ENCODE measurements at regions not wholly inside any gene's neighbourhood (a gene's known extent, or its start where the extent isn't known, plus 50 kb on each side); places are given as distances from the start of the nearest gene placed in this dataset.

DNA sequence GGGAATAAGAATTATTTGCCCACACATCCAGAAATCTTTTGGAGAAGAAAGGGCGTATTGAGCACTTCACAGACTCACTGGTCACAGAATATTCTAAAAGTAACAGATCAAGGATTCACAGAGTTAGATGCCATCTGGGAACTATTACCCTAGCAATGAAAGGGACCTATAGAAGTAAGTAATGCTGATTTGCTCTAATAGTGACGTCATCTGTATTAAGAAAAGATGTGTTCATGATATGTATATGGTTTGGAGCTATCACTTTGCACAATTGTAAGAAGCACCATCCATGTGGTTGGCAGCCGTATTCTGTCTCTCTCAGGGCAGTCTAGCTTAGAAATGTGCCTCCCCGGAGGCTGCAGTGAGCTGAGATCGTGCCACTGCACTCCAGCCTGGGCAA lies 52.8 kb upstream of the SV2C start:
- DNase-seq (ENCODE audit: insufficient read length, low spot score), result no peak
- FAIRE-seq, result no peak

DNA sequence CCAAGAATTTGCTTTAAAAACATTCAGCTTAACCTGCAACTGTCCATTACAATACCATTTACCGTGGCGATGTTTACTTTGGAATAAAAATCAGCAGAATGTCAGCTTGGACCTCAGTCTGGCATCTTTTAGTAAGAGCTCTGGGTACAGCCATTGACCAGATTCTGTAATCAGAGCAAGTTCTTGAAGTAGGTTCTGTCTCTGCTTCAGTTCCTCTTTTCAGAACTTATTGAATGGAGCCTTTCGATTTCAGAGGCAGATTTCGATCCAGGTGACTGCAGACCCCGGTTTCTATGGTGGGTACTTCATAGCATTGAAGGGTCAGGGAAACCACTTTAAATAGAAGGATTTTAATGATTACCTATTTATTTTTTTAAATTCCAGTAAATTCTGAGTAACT lies 53.4 kb upstream of the SV2C start:
- DNase-seq (ENCODE audit: insufficient read length, low spot score), result no peak
- no peak for FAIRE-seq

DNA sequence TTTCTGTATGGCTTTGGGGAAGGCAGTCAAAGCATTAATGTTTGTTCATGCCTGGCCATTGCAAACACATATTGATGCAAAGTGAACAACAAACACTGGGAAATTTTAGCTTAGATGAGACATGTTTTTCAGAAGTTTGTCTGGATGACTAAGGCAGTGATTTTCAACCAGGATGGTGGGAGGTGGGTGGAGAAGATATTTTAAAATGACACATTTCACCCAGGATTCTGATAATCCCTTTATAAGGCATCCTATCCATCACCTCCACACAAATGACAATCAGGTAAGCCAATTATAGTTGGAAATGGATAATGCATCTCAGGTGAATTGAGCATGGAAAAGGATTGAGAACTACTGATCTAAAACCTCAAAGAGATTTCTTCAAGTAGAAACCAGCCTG lies 57.4 kb upstream of the SV2C start:
- DNase-seq (ENCODE audit: insufficient read length, low spot score) (no peak), FAIRE-seq (no peak)

DNA sequence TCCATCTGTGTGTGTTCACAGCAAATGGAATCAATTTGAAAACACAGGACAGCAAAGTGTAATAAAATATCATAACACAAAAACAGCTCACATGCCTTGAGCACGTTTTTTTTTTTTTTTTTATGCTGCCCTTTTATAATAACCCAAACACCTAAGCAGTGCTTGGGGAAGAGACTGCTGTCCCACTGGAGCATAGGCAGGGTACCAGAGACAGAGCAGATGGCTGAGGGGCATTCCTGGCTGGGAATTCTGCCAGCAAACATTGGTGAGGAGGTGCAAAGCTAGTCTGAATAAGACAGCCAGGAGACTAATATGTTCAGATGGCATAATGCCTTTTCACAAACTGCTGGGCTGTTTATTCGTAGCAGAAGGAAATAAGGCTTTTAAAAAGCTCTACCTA lies 58.1 kb upstream of the SV2C start:
- DNase-seq (ENCODE audit: insufficient read length, low spot score), result no peak
- no peak for FAIRE-seq

DNA sequence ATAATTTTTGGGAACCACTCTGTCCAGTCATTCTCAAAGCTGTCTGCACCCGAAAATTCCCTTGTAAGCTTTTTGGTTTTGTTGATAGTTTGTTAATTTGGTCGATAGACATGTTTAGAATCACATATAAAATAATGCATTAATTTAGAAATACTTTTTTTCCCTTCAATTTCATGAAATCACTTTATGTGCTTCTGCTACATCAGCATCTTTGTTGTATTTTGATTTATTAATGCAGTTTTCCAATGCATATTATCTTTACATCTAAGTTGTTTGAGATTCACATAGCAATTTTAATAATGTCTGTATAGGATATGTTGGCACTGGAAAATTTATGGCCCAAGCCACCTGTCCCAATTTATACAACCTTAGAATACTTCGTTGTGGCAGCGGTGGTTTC lies 60.6 kb upstream of the SV2C start:
- DNase-seq (ENCODE audit: insufficient read length, low spot score) (no peak), FAIRE-seq (no peak)

DNA sequence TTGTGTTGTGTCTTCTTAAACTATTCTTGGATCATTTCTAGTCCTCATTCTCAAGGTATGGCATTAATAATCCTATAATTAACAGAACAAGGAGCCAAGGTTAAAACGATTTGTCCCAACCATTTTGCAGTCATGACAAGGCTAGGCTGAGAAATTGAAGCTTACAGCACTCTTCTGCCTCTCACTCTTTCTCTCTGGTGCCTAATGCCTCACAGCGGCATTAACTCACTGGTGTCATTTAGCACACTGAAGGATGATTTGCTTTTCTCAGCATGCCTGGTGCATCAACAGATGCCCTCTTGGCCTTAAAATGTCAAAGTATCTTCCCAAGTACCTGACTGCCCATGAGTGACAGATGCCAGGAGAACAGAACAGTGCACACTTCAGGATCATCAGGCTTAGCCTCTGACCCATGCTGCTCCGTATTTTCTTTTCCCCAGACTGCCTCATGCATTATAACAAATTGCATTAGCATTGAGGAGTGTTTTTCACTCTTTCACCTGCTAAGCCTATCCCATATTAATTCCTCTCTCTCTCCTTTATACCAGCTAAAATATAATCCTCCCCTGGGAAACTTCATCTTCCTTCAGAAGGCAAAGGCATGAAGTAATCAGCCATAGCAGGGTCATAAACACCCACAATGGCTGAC lies 61.1 kb upstream of the SV2C start:
- DNase-seq (ENCODE audit: insufficient read length, low spot score), result no peak
- FAIRE-seq, result no peak

DNA sequence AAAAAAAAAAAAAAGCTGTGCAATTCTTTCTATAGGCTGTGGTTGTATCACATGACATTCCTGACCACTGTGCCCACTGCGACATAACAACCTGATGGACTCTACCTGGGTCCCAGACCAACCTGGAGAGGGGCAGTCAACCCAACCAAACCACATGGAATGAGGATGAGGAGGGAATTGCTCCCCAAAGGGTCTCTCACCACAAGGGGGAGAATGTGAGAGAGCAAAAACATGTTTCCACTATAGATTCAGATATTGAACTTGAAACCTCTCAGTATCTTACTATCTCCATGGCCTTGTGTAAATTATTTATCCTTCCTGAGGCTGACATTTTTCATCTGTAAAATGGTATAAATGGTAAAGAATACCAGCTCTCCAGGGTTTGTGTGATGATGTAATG lies 66.9 kb upstream of the SV2C start:
- FAIRE-seq (no peak), DNase-seq (ENCODE audit: insufficient read length, low spot score) (no peak)

DNA sequence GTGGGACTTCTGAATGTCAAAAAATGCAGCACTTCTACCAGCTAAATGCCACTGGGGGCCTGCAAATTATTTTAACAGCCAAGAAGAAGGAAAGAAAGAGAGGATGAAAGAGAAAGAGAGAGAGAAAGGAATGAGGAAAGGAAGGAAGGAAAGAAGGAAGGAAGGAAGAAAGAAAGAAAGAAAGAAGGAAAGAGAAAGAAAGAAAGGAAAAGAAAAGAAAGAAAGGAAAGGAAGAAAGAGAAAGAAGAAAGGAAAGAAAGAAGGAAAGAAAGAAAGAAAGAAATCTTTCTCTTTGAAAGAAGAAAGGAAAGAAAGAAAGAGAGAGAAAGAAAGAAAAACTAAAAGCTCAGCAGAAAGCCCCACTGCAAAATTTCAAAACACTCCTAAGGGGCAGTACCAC lies 69.2 kb upstream of the SV2C start:
- DNase-seq (ENCODE audit: insufficient read length, low spot score) (no peak), FAIRE-seq (no peak)

DNA sequence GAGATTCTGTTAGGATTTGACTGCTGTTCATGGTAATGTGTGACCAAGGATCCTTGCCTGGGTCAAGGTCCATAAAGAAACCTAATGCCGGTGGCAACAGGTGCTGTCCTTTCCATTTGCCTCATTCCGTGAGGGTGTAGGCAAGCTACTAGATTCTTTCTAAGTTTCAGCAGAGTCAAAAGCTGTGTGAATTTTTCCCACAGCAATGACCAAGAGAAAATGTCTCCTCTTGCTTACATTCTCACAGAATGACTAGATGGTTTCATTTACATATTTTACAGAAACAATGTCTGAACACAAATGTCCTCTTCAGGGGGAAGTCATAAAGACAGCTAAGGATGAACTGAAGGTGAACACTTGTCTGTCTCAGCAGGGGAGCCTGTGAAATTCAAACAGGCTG lies 75.3 kb upstream of the SV2C start:
- FAIRE-seq, result no peak

DNA sequence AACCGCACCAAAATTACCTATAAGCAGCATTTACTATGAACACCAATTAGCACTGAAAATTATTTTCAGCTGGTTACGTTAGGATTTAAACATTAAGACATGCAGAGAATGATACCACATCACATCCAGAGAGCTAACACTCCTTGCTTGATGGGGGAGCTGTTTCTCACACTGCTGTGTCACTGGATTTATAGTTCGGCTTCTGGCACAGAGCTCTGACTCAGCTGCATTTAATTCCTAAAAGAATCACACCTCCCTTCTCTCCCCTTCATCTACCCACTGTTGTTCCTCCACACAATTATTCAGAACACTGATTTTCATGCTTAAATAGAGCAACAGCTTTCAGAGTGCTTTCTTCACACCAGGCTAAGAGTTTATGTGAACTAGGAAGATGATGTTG lies 82.6 kb upstream of the SV2C start:
- FAIRE-seq (no peak), DNase-seq (ENCODE audit: insufficient read length, low spot score) (no peak)

More for the DNA sequence above, 75.3 kb upstream of the SV2C start:
- DNase-seq (ENCODE audit: insufficient read length, low spot score), result no peak

DNA sequence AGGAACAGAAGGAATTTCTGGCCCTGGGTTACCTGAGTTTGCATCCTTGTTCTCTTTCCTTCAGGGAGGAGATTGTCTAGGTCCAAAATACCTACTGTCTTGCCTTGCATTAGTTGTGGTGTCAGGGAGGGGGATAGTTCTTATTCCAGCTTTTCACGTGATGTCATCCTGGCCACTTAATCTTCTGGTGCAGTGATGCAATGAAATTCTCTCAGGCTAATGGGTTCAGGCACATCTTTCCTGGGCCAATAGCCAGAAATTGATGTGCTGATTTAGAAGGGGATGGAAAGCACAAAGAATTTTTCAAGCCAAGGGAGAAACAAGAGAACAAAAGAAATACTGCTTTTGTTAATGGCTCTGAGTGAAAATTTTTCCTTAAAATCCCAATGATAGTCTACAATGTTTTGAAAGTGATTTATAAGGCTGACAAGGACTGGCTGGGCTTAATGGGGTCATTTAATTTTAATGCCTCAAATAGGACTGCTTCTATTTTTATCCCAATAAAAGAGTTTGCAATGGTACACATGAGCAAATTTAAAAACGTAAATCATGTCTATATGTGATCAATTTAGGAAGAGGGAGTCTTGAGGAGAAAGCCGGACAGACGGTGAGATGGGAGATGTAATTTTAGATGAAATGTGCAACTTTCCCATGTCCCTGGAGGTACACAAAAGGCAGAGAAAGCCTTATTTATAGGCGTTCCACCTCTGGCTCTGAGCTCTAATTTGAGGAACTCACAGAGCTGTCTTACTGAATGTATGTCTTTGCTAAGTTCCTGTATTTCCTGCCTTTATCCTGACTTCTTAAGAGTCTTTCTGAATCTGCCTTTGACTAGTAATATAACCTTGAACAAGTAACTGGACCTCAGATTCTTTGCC lies 89.3 kb upstream of the SV2C start:
- no peak for DNase-seq (ENCODE audit: insufficient read length, low spot score)
- FAIRE-seq, result no peak

DNA sequence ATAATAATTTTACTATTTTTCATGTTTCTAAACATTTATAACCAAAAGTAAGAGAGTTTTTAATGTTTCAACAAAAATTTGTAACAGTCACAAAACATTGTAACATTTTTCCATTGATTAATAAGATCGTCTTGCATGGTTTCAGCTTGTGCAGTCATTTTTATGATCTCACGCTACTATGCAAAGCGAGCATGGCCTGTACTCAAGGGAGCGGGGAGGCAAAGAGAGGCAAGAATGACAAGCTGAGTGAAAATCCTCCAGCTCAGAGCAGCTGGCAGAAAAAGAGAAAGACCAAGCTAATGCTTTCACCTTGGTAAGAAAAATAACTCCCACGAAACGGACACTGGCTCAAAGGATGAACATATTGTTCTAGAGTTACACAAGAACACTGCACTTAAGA lies 90.0 kb upstream of the SV2C start:
- no peak for DNase-seq (ENCODE audit: insufficient read length, low spot score)
- FAIRE-seq, result no peak

DNA sequence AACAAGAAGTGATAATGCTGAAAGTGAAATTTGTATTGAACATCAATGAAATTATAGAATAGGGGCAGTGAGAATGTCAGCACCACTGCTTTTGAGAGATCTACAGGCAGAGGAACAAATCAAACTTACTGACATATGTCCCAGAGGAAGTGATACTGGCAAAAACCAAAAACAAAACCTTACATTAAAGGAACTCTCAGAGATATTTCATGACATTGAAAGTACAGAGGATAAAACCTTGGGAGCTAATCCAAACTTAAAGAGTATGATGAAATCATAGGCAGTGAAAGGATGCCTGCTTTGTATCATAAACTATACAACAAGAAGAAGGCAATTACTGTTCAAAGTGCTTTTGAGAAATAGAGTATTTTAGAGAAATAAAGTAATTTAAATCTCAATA lies 90.4 kb upstream of the SV2C start:
- no peak for DNase-seq (ENCODE audit: insufficient read length, low spot score)
- FAIRE-seq, result no peak

DNA sequence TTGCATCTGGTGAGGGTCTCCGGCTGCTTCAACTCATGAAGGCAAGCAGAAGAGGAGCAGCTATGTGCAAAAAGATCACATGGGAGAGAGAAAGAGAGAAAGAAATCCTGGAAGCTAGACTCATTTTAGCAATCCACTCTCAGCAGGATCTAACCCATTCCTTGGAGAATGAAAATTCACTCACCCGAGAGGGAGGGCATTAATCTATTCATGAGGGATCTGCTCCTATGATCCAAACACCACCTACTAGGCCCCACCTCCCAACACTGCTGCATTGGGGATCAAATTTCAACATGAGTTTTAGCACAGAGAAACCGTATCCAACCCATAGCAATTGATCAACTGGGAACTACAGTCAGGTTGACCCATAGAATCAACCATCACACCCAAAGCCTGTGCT lies 98.1 kb upstream of the SV2C start:
- FAIRE-seq, result no peak
- no peak for DNase-seq (ENCODE audit: insufficient read length, low spot score)

DNA sequence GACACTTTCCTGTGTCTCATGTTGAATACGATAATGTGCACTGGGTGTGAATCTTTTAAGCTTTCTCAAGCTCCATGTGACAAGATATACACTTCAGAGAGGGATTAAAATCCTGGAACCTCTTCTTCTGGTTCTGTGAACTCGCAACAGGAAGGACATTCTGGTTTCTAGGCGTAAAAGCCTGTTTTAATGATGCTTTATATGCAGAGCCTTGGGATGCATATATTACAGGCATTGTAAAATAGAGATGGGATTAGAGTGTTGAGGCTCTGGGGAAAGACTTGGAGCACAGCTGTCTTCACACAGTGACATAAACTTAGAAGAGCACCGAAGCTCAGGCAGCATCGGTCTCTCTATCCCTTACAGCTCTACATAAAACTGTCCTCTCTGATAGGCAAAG lies 107.7 kb upstream of the SV2C start:
- DNase-seq (ENCODE audit: insufficient read length, low spot score) (no peak), FAIRE-seq (no peak)

DNA sequence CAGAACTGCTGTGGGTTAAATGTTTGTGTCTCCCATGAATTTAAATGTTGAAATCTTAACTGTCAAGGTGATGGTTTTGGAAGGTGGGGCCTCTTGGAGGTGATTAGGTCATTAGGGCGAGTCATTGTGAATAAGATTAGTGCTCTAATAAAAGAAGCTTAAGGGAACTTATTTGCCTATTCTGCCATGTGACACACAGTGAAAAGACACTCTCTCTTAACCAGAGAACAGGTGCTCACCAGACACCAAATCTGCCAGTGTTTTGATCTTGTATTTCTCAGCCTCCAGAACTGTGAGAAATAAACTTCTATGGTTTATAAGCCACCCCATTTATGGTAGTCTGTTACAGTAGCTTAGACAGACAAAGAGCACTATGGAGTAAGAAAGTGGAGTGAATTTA lies 117.9 kb upstream of the SV2C start:
- FAIRE-seq (no peak), DNase-seq (ENCODE audit: insufficient read length, low spot score) (no peak)

DNA sequence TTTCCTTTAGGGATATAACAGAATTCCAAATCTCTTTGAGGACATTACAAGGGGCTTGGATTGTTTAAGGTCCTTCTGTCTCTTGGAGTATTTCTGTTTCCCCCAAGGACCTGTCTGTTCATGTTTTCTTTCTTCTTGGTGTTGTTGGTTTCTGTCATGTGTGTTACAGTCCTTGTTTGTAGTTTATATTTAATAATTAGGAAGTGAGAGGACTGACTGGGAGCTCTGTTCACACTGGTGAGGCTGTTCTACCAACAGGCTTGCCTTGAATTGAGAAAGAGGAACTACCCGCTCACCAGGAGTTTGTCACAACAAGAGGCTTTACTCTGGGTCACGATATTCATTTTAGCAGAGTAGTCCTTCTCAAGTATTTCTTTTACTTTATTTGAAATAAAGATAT lies 119.2 kb upstream of the SV2C start:
- DNase-seq (ENCODE audit: insufficient read length, low spot score) (no peak), FAIRE-seq (no peak)

DNA sequence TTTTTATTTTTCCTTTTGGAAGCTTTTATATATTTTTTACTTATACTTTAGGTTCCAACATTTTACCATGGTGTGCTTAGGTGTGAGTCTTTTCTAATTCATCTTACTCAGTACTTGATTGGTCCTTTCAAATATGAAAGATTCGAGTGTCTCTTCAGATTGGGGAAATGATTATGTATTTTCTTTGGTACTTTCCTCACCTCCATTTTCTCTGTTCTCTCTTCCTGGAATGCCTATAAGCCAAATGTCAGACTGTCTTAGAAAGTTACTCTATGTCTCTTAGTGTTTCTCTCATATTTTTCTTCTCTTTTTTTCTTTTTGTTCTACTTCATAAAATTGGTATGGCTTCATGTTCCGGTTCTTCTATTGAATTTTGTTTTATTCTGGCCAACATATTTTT lies 119.6 kb upstream of the SV2C start:
- FAIRE-seq (no peak), DNase-seq (ENCODE audit: insufficient read length, low spot score) (no peak)

DNA sequence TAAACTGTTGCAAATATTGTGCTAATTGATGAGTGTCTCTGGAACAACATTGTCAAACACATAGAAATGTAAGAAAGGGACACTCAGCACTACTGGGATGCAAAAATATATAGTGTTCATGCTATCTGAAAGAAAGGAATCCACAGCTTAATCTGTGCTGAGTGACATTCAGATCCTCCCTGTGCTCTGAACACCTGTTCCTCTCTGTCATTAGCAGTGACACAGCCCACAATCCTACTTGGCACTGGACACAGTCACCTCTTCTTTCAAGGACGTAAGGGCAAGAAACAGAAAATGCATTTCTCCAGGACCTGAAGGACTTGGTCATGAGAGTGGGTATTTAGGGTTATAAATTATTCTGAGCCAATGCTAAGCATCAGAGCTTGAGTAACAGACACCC lies 121.4 kb upstream of the SV2C start:
- FAIRE-seq (no peak), DNase-seq (ENCODE audit: insufficient read length, low spot score) (no peak)

DNA sequence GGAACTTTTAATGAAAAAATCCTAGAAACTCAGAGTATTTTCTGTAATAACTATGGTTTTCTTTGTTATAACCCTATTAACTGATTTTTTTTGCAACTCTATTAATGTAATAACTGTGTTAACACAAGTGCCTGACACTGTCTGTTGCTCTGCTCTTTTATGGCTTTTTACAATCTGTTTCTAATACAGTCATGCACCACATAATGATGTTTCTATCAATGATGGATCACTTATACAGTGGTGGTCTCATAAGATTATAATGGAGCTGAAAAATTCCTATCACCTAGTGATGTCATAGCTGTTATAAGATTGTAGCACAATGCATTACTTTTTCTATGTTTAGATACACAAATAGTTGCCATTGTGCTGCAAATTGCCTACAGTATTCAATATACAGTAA lies 123.1 kb upstream of the SV2C start:
- FAIRE-seq (no peak), DNase-seq (ENCODE audit: insufficient read length, low spot score) (no peak)

DNA sequence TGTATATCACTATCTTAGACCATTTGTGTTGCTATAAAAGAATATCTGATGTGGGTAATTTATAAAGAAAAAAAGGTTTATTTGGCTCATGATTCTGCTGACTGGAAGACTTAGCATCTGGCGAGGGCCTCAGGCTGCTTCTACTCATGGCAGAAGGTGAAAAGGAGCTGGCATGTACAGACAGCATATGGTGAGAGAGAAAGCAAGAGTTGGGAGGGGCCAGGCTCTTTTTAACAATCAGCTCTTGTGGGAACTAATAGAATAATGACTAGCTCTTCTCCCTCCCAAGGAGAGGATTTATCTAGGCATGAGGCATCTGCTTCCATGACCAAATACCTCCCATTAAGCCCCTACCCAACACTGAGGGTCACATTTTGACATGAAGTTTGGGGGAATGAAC lies 130.2 kb upstream of the SV2C start:
- no peak for FAIRE-seq

DNA sequence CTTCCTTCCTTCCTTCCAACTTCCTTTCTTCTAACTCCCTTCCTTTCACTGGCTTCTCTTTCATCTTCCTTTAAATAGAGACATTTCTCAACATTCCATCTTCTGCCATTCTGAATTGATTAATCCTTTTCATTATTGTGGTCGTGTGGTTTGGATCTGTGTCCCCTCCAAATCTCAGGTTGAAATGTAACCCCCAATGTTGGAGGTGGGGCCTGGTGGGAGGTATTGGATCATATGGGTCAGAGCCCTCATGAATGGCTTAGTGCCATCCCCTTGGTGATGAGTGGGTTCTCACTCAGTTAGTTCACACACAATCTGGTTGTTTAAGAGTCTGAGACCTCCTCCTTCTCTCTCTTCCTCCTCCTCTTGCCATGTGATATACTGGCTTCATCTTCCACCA lies 130.9 kb upstream of the SV2C start:
- FAIRE-seq (no peak), DNase-seq (ENCODE audit: insufficient read length, low spot score) (no peak)

More for the DNA sequence above, 130.2 kb upstream of the SV2C start:
- DNase-seq (ENCODE audit: insufficient read length, low spot score), result no peak

DNA sequence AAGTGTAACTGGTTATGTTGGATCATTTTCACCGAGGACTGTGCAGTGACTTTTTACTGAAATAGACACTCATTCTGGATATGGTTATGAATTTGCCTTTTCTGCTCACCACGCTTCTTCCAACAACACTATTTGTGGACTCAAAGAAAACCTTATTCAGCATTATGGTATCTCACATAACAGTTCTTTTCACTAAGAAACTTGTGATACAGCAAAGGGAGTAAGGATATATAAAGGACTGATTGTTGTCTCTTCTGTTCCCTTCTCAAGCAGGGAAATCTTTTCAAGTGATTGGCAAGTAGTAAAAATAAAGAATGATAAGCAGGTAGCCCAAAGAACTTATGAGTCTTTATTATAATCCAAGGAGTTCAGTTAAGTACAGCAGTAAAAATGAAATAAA lies 131.5 kb upstream of the SV2C start:
- DNase-seq (ENCODE audit: insufficient read length, low spot score) (no peak), FAIRE-seq (no peak)

Measured in HTR-8/SVneo (cell line).